GM12865 (cell line): ENCODE measurements at regions not wholly inside any gene's neighbourhood (a gene's known extent, or its start where the extent isn't known, plus 50 kb on each side); places are given as distances from the start of the nearest gene placed in this dataset.

Experiments used
- DNase-seq: peaks from one replicate; pipeline ENCODE4 v3.0.0; 2010; ENCODE audit warnings: low read depth
- H3K4me3 ChIP-seq: 2 replicates; pipeline ENCODE4 v1.5.1; 2011; ENCODE audit warnings: mild to moderate bottlenecking, low read depth, low read length, control low read depth
- CTCF ChIP-seq: IDR thresholded peaks from 2 replicates; pipeline ENCODE4 v1.5.1; 2011; ENCODE audit warnings: low read length, control low read depth, low read depth, inconsistent platforms; ENCODE audit not compliant: insufficient read depth; ENCODE audit errors: missing control alignments

- peak; percentile 24 for DNase-seq
- peak; percentile 53 for TF ChIP-seq CTCF
- no peak overlapping the region for H3K4me3 ChIP-seq
These were observed 417.2 kb downstream of the TRAM1L1 start for GRCh38 chr4:116668190-116668589.

GRCh38 chr4:116665716-116666115, 419.7 kb downstream of the TRAM1L1 start:
- TF ChIP-seq CTCF = no peak
- DNase-seq = no peak
- no peak overlapping the region for H3K4me3 ChIP-seq

- no peak for TF ChIP-seq CTCF
- H3K4me3 ChIP-seq = no peak overlapping the region
- DNase-seq = no peak
These were observed 421.2 kb downstream of the TRAM1L1 start for GRCh38 chr4:116664198-116664597.

- TF ChIP-seq CTCF = no peak
- H3K4me3 ChIP-seq = peak overlapping the region; percentile 30
- DNase-seq = no peak
These were observed 446.3 kb downstream of the TRAM1L1 start for GRCh38 chr4:116639070-116639577.

GRCh38 chr4:116638592-116638991, 446.8 kb downstream of the TRAM1L1 start:
- DNase-seq = no peak
- no peak for TF ChIP-seq CTCF
- no peak overlapping the region for H3K4me3 ChIP-seq

- DNase-seq = peak; percentile 24
- no peak overlapping the region for H3K4me3 ChIP-seq
- no peak for TF ChIP-seq CTCF
These were observed 448.5 kb downstream of the TRAM1L1 start for GRCh38 chr4:116636917-116637316.

- no peak for DNase-seq
- H3K4me3 ChIP-seq = no peak overlapping the region
- no peak for TF ChIP-seq CTCF
These were observed 453.1 kb downstream of the TRAM1L1 start for GRCh38 chr4:116632269-116632668.
